GM23338 (cell line): ENCODE measurements at regions not wholly inside any gene's neighbourhood (a gene's known extent, or its start where the extent isn't known, plus 50 kb on each side); places are given as distances from the start of the nearest gene placed in this dataset.

Experiments used
- ATAC-seq: fragments of 200-7000 bp; cut with Tn5 transposase; 3 replicates; pipeline ENCODE4 v1.9.1; 2020
- DNase-seq: peaks from one replicate; pipeline ENCODE4 v3.0.0-alpha.2; 2015; ENCODE audit warnings: low spot score
- H2AFZ ChIP-seq: fragments of 200-600 bp; sonication (generic); 2 replicates; pipeline ENCODE4 v1.8.0; 2016; ENCODE audit warnings: antibody characterized with exemption, mild to moderate bottlenecking, moderate library complexity
- H3F3A ChIP-seq: fragments of 200-600 bp; sonication (generic); replicated peaks from 2 replicates; pipeline ENCODE4 v1.8.0; 2017; ENCODE audit warnings: antibody characterized with exemption, mixed run types, low read depth
- H3K27ac ChIP-seq: fragments of 200-600 bp; sonication (generic); 2 replicates; pipeline ENCODE4 v1.6.1; 2016; ENCODE audit warnings: low read depth
- H3K27me3 ChIP-seq: fragments of 200-600 bp; sonication (generic); 2 replicates; pipeline ENCODE4 v1.8.0; 2016; ENCODE audit warnings: mild to moderate bottlenecking, mixed run types, moderate library complexity; ENCODE audit not compliant: insufficient read depth
- H3K36me3 ChIP-seq: fragments of 200-600 bp; sonication (generic); 2 replicates; pipeline ENCODE4 v1.8.0; 2016; ENCODE audit warnings: mild to moderate bottlenecking; ENCODE audit not compliant: insufficient read depth
- H3K4me1 ChIP-seq: fragments of 200-600 bp; sonication (generic); 2 replicates; pipeline ENCODE4 v1.8.0; 2016; ENCODE audit warnings: mild to moderate bottlenecking, moderate library complexity; ENCODE audit not compliant: insufficient read depth
- H3K4me2 ChIP-seq: fragments of 200-600 bp; sonication (generic); 2 replicates; pipeline ENCODE4 v1.7.1; 2017; ENCODE audit warnings: mixed run types
- H3K4me3 ChIP-seq: fragments of 200-600 bp; sonication (generic); 2 replicates; pipeline ENCODE4 v1.6.1; 2016; ENCODE audit warnings: mixed run types
- H3K79me2 ChIP-seq: fragments of 200-600 bp; sonication (generic); replicated peaks from 2 replicates; pipeline ENCODE4 v1.8.0; 2017; ENCODE audit warnings: mild to moderate bottlenecking; ENCODE audit not compliant: insufficient read depth
- H3K9me2 ChIP-seq: fragments of 200-600 bp; sonication (generic); 2 replicates; pipeline ENCODE4 v1.8.0; 2017; ENCODE audit not compliant: insufficient read depth
- H4K20me1 ChIP-seq: fragments of 200-600 bp; sonication (generic); replicated peaks from 2 replicates; pipeline ENCODE4 v1.8.0; 2017; ENCODE audit warnings: mild to moderate bottlenecking; ENCODE audit not compliant: insufficient read depth
- H3K27ac Mint-ChIP-seq: 2 replicates; pipeline ENCODE4 v1.8.0; 2020; ENCODE audit warnings: inconsistent platforms, mild to moderate bottlenecking, moderate library complexity, mixed read lengths
- H3K27me3 Mint-ChIP-seq: 3 replicates; pipeline ENCODE4 v1.8.0; 2022; ENCODE audit warnings: low read depth, mild to moderate bottlenecking, moderate library complexity, mixed read lengths, inconsistent platforms; ENCODE audit not compliant: insufficient read depth, poor library complexity
- H3K36me3 Mint-ChIP-seq: 3 replicates; pipeline ENCODE4 v1.8.0; 2021; ENCODE audit warnings: low read depth, mild to moderate bottlenecking, inconsistent platforms, moderate library complexity, mixed read lengths
- H3K4me1 Mint-ChIP-seq: 3 replicates; pipeline ENCODE4 v1.8.0; 2020; ENCODE audit warnings: mild to moderate bottlenecking, inconsistent platforms, mixed read lengths
- H3K4me3 Mint-ChIP-seq: 3 replicates; pipeline ENCODE4 v1.8.0; 2021; ENCODE audit warnings: moderate library complexity, mild to moderate bottlenecking, inconsistent platforms, mixed read lengths
- H3K9me3 Mint-ChIP-seq: 3 replicates; pipeline ENCODE4 v1.8.0; 2020; ENCODE audit warnings: moderate library complexity, mild to moderate bottlenecking, inconsistent platforms, mixed read lengths
- CREB1 ChIP-seq: fragments of 250-450 bp; sonication (Bioruptor Pico); IDR thresholded peaks from 2 replicates; pipeline ENCODE4 v1.5.0; 2020; ENCODE audit warnings: low read depth, mild to moderate bottlenecking, moderate library complexity
- EZH2 ChIP-seq: fragments of 200-600 bp; sonication (generic); IDR thresholded peaks from one replicate; pipeline ENCODE4 v1.8.0; 2017; ENCODE audit warnings: antibody characterized with exemption, mild to moderate bottlenecking, low read depth; ENCODE audit not compliant: unreplicated experiment
- EZH2phosphoT487 ChIP-seq: fragments of 200-600 bp; sonication (generic); IDR thresholded peaks from one replicate; pipeline ENCODE4 v1.8.1; 2018; ENCODE audit warnings: antibody characterized with exemption; ENCODE audit not compliant: unreplicated experiment
- NANOG ChIP-seq: IDR thresholded peaks from 2 replicates; pipeline ENCODE4 v1.6.1; 2016; ENCODE audit warnings: antibody characterized with exemption, borderline replicate concordance
- STAT1 ChIP-seq: IDR thresholded peaks from one replicate; pipeline ENCODE4 v1.6.1; 2016; ENCODE audit warnings: antibody characterized with exemption; ENCODE audit not compliant: unreplicated experiment
- ZNF331 ChIP-seq: fragments of 250-450 bp; sonication (Bioruptor Pico); IDR thresholded peaks from 2 replicates; pipeline ENCODE4 v1.5.0; 2020; ENCODE audit warnings: low read depth, mild to moderate bottlenecking, moderate library complexity
- TF ChIP-seq, protein P1 (sequence below), 2 experiments: fragments of 200-600 bp in 1 of 2; sonication (generic) in 1 of 2; conservative IDR thresholded peaks; 2 replicates each; pipeline versions ENCODE4 v1.5.1 to v1.6.1; 2016 to 2017; ENCODE audit warnings: antibody characterized with exemption in 2 of 2, low read depth in 2 of 2, mild to moderate bottlenecking in 2 of 2, moderate library complexity in 1 of 2

DNA sequence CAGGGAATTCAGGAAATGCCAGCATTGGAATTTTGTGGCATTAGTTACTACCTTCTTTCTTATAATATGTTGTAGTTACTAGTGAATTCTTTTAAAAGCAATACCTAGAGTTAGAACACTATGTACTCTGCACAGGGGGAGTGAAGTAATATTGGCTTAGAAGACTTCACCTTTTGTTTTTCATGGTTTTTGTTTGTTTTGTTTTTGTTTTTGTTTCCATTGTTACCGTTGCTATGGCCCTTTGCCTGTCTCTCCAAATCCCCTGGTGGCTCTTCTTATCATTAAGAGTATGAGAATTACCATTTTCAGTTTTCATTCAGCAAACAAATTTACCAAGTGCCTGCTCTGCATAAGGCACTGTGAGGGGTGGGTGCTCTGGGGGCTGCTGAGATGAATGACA is 160.1 kb downstream of the HAUS1 start:
- H3K79me2 ChIP-seq, result peaks cover 4% of the 10 kb centered on the region; the same call in 1 of the 2 replicates
- Mint-ChIP-seq H3K4me1 (peaks cover 82% of the 10 kb centered on the region), H3K27ac (peak overlapping the region; percentile 82), H3K36me3 (peaks cover 11% of the 10 kb centered on the region; the same call in 2 of the 3 replicates), H3K27me3 (peaks cover 3% of the 10 kb centered on the region), H3K9me3 (no peaks in the 10 kb centered on the region), H3K4me3 (peak overlapping the region; percentile 43; the same call in 2 of the 3 replicates)
- H3F3A ChIP-seq, result no peaks in the 10 kb centered on the region
- peak; percentile 50 for ATAC-seq
- no peak overlapping the region for H2AFZ ChIP-seq
- peaks cover 71% of the 10 kb centered on the region for H3K4me1 ChIP-seq
- H3K27me3 ChIP-seq, result no peaks in the 10 kb centered on the region
- TF ChIP-seq CREB1, result no peak
- TF ChIP-seq, protein P1, sequence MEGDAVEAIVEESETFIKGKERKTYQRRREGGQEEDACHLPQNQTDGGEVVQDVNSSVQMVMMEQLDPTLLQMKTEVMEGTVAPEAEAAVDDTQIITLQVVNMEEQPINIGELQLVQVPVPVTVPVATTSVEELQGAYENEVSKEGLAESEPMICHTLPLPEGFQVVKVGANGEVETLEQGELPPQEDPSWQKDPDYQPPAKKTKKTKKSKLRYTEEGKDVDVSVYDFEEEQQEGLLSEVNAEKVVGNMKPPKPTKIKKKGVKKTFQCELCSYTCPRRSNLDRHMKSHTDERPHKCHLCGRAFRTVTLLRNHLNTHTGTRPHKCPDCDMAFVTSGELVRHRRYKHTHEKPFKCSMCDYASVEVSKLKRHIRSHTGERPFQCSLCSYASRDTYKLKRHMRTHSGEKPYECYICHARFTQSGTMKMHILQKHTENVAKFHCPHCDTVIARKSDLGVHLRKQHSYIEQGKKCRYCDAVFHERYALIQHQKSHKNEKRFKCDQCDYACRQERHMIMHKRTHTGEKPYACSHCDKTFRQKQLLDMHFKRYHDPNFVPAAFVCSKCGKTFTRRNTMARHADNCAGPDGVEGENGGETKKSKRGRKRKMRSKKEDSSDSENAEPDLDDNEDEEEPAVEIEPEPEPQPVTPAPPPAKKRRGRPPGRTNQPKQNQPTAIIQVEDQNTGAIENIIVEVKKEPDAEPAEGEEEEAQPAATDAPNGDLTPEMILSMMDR (conservative IDR thresholded peaks at IDR 0.05; ENCODE audit: low read depth in 2 of 2), result no peak
- no peak for TF ChIP-seq EZH2
- no peak for TF ChIP-seq STAT1
- no peak for TF ChIP-seq EZH2phosphoT487
- TF ChIP-seq NANOG, result no peak
- no peak for TF ChIP-seq ZNF331 (CRISPR knock-in tag)
- DNase-seq, result peak; percentile 87
- H3K4me2 ChIP-seq, result peak overlapping the region; percentile 71
- peak overlapping the region; percentile 67; the same call in 1 of the 2 replicates for H3K27ac ChIP-seq
- H3K36me3 ChIP-seq, result no peaks in the 10 kb centered on the region
- no peaks in the 10 kb centered on the region for H4K20me1 ChIP-seq
- H3K9me2 ChIP-seq, result no peaks in the 10 kb centered on the region
- no peak overlapping the region for H3K4me3 ChIP-seq

- Histone ChIP-seq H3K9me2 (no peaks in the 10 kb centered on the region), H2AFZ (no peak overlapping the region), H3K4me3 (peak overlapping the region; percentile 24), H3F3A (no peaks in the 10 kb centered on the region), H3K27ac (peak overlapping the region; percentile 67; the same call in 1 of the 2 replicates), H3K4me2 (peak overlapping the region; percentile 71), H3K4me1 (peaks cover 66% of the 10 kb centered on the region), H3K36me3 (no peaks in the 10 kb centered on the region), H3K79me2 (no peaks in the 10 kb centered on the region), H4K20me1 (no peaks in the 10 kb centered on the region), H3K27me3 (no peaks in the 10 kb centered on the region)
- DNase-seq, result peak; percentile 24
- ATAC-seq, result no peak
- TF ChIP-seq NANOG, result no peak
- TF ChIP-seq ZNF331 (CRISPR knock-in tag), result no peak
- TF ChIP-seq CREB1, result peak; percentile 8; the same call in 1 of the 2 replicates
- Mint-ChIP-seq H3K4me1 (peaks cover 70% of the 10 kb centered on the region), H3K27me3 (peaks cover 1% of the 10 kb centered on the region), H3K27ac (peak overlapping the region; percentile 82), H3K36me3 (peaks cover 11% of the 10 kb centered on the region; the same call in 2 of the 3 replicates), H3K4me3 (peak overlapping the region; percentile 43), H3K9me3 (no peaks in the 10 kb centered on the region)
These were observed 161.3 kb downstream of the HAUS1 start for GRCh38 chr18:46265196-46266156.
